H9 (cell line): ENCODE measurements at regions not wholly inside any gene's neighbourhood (a gene's known extent, or its start where the extent isn't known, plus 50 kb on each side); places are given as distances from the start of the nearest gene placed in this dataset.

Source experiments
- DNase-seq: peaks from one replicate; pipeline ENCODE4 v3.0.0-alpha.2; 2017
- H2AFZ ChIP-seq: one replicate; pipeline ENCODE4 v1.6.1; 2013; ENCODE audit warnings: mild to moderate bottlenecking, low read length, control low read depth, moderate library complexity
- H2AK5ac ChIP-seq: 2 replicates; pipeline ENCODE4 v1.6.1; 2013; ENCODE audit warnings: low read length, control low read depth, mixed read lengths; ENCODE audit not compliant: insufficient read length
- H2BK120ac ChIP-seq: one replicate; pipeline ENCODE4 v1.6.1; 2013; ENCODE audit warnings: low read depth, mild to moderate bottlenecking, low read length, control low read depth, inconsistent platforms; ENCODE audit not compliant: poor library complexity, severe bottlenecking
- H2BK12ac ChIP-seq: 2 replicates; pipeline ENCODE4 v1.6.1; 2013; ENCODE audit warnings: low read length, control low read depth, mixed read lengths, low read depth; ENCODE audit not compliant: insufficient read length
- H2BK15ac ChIP-seq: 2 replicates; pipeline ENCODE4 v1.6.1; 2013; ENCODE audit warnings: low read depth, low read length, control low read depth
- H2BK20ac ChIP-seq: one replicate; pipeline ENCODE4 v1.6.1; 2013; ENCODE audit warnings: low read depth, mild to moderate bottlenecking, low read length, control low read depth, inconsistent platforms; ENCODE audit not compliant: poor library complexity, severe bottlenecking
- H2BK5ac ChIP-seq: 2 replicates; pipeline ENCODE4 v1.6.1; 2013; ENCODE audit warnings: low read length, control low read depth, mixed read lengths; ENCODE audit not compliant: insufficient read length
- H3K14ac ChIP-seq: 2 replicates; pipeline ENCODE4 v1.6.1; 2013; ENCODE audit warnings: low read length, control low read depth; ENCODE audit not compliant: insufficient read depth
- H3K18ac ChIP-seq: 2 replicates; pipeline ENCODE4 v1.6.1; 2013; ENCODE audit warnings: low read depth, mild to moderate bottlenecking, mixed read lengths, low read length, control low read depth; ENCODE audit not compliant: insufficient read length
- H3K23ac ChIP-seq: 2 replicates; pipeline ENCODE4 v1.6.1; 2013; ENCODE audit warnings: low read length, control low read depth, mixed read lengths, low read depth; ENCODE audit not compliant: insufficient read length
- H3K23me2 ChIP-seq: 2 replicates; pipeline ENCODE4 v1.6.1; 2013; ENCODE audit warnings: low read depth, mild to moderate bottlenecking, mixed read lengths, low read length, control low read depth; ENCODE audit not compliant: insufficient read length, poor library complexity, severe bottlenecking
- H3K27ac ChIP-seq: 2 replicates; pipeline ENCODE4 v1.5.1; 2013; ENCODE audit warnings: low read length, control low read depth, mixed read lengths, low read depth; ENCODE audit not compliant: insufficient read length
- H3K27me3 ChIP-seq: 2 replicates; pipeline ENCODE4 v1.6.1; 2013; ENCODE audit warnings: low read length, control low read depth, inconsistent platforms; ENCODE audit not compliant: insufficient read depth
- H3K4ac ChIP-seq: 2 replicates; pipeline ENCODE4 v1.6.1; 2013; ENCODE audit warnings: low read depth, mild to moderate bottlenecking, control low read depth, inconsistent platforms, low read length, moderate library complexity
- H3K4me1 ChIP-seq: 2 replicates; pipeline ENCODE4 v1.6.1; 2013; ENCODE audit warnings: low read length, control low read depth, inconsistent platforms; ENCODE audit not compliant: insufficient read depth
- H3K4me2 ChIP-seq: 2 replicates; pipeline ENCODE4 v1.6.1; 2013; ENCODE audit warnings: low read length, control low read depth, mixed read lengths; ENCODE audit not compliant: insufficient read length, insufficient read depth
- H3K56ac ChIP-seq: 2 replicates; pipeline ENCODE4 v1.6.1; 2013; ENCODE audit warnings: low read depth, mild to moderate bottlenecking, mixed read lengths, low read length, control low read depth; ENCODE audit not compliant: insufficient read length
- H3K79me1 ChIP-seq: 2 replicates; pipeline ENCODE4 v1.6.1; 2013; ENCODE audit warnings: low read depth, mild to moderate bottlenecking, moderate library complexity, low read length, control low read depth, inconsistent platforms; ENCODE audit not compliant: insufficient read depth, poor library complexity, severe bottlenecking
- H3K79me2 ChIP-seq: 2 replicates; pipeline ENCODE4 v1.6.1; 2013; ENCODE audit warnings: low read length, control low read depth, inconsistent platforms; ENCODE audit not compliant: insufficient read depth
- H3K9ac ChIP-seq: 2 replicates; pipeline ENCODE4 v1.6.1; 2013; ENCODE audit warnings: low read length, control low read depth, mixed read lengths; ENCODE audit not compliant: insufficient read length; ENCODE audit errors: extremely low read depth
- H3K9me3 ChIP-seq: one replicate; pipeline ENCODE4 v1.6.1; 2013; ENCODE audit warnings: low read depth, low read length, inconsistent platforms; ENCODE audit not compliant: control insufficient read depth
- H3T11ph ChIP-seq: one replicate; pipeline ENCODE4 v1.6.1; 2013; ENCODE audit warnings: mild to moderate bottlenecking, low read length, control low read depth, inconsistent platforms
- H4K20me1 ChIP-seq: one replicate; pipeline ENCODE4 v1.6.1; 2013; ENCODE audit not compliant: control insufficient read depth, insufficient read length, insufficient read depth
- H4K5ac ChIP-seq: 2 replicates; pipeline ENCODE4 v1.6.1; 2013; ENCODE audit warnings: low read depth, mild to moderate bottlenecking, mixed read lengths, low read length, control low read depth; ENCODE audit not compliant: insufficient read length
- H4K8ac ChIP-seq: replicated peaks from 2 replicates; pipeline ENCODE4 v1.6.1; 2013; ENCODE audit warnings: low read length, control low read depth, mixed read lengths, low read depth; ENCODE audit not compliant: insufficient read length
- H4K91ac ChIP-seq: 2 replicates; pipeline ENCODE4 v1.6.1; 2013; ENCODE audit warnings: low read depth, mild to moderate bottlenecking, moderate library complexity, mixed read lengths, low read length, control low read depth; ENCODE audit not compliant: insufficient read length
- H3K27ac Mint-ChIP-seq, 3 experiments: 2 replicates in 2 of 3; 3 replicates in 1 of 3; pipeline ENCODE4 v1.8.0; 2020 to 2021; ENCODE audit warnings: mixed read lengths in 3 of 3, mild to moderate bottlenecking in 1 of 3, moderate library complexity in 1 of 3
- H3K27me3 Mint-ChIP-seq: 2 replicates; pipeline ENCODE4 v1.8.0; 2021; ENCODE audit warnings: low read depth, mild to moderate bottlenecking, moderate library complexity, mixed read lengths
- H3K36me3 Mint-ChIP-seq, 3 experiments: 2 replicates in 2 of 3; 3 replicates in 1 of 3; pipeline ENCODE4 v1.8.0; 2020 to 2021; ENCODE audit warnings: low read depth in 3 of 3, mixed read lengths in 3 of 3; ENCODE audit not compliant: insufficient read depth in 1 of 3
- H3K4me1 Mint-ChIP-seq, 2 experiments: 2 replicates each; pipeline ENCODE4 v1.8.0; 2020; ENCODE audit warnings: mixed read lengths in 2 of 2
- H3K4me3 Mint-ChIP-seq, 2 experiments: 2 replicates in 1 of 2; 3 replicates in 1 of 2; pipeline ENCODE4 v1.8.0; 2020 to 2021; ENCODE audit warnings: mild to moderate bottlenecking in 2 of 2, mixed read lengths in 2 of 2, moderate library complexity in 1 of 2
- H3K9me3 Mint-ChIP-seq, 2 experiments: 2 replicates in 1 of 2; 3 replicates in 1 of 2; pipeline ENCODE4 v1.8.0; 2020; ENCODE audit warnings: mild to moderate bottlenecking in 2 of 2, mixed read lengths in 2 of 2, moderate library complexity in 1 of 2
- CTCF ChIP-seq: fragments of 200-600 bp; sonication (generic); conservative IDR thresholded peaks from 3 replicates; pipeline ENCODE4 v1.8.0; 2021; ENCODE audit warnings: antibody characterized with exemption, mild to moderate bottlenecking
- WGBS: extraction: QIAGEN DNeasy Blood & Tissue Kit; methylation state at CpG from one replicate; pipeline ENCODE4 v1.1.7; 2013; ENCODE audit warnings: missing lambda C conversion rate, low lambda C conversion rate, mixed read lengths; ENCODE audit not compliant: insufficient read length; ENCODE audit errors: extremely low coverage; 5-methylcytosine and 5-hydroxymethylcytosine counted together

GRCh38 chr20:10807013-10807412 lies 133.2 kb upstream of the JAG1 start:
- TF ChIP-seq CTCF = no peak
- Histone ChIP-seq H3K23me2 (no peaks in the 10 kb centered on the region), H3K79me1 (no peaks in the 10 kb centered on the region), H2BK120ac (no peak overlapping the region), H2BK5ac (no peak overlapping the region), H2BK20ac (no peak overlapping the region), H3K18ac (no peak overlapping the region), H3K27me3 (no peaks in the 10 kb centered on the region), H4K91ac (no peak overlapping the region), H3K4me2 (no peak overlapping the region), H3T11ph (no peak overlapping the region), H4K8ac (no peak overlapping the region), H3K56ac (no peak overlapping the region), H3K4me1 (no peaks in the 10 kb centered on the region; the same call in 1 of the 2 replicates), H2AFZ (no peak overlapping the region), H2AK5ac (no peak overlapping the region), H2BK15ac (no peak overlapping the region), H2BK12ac (no peak overlapping the region), H3K23ac (no peak overlapping the region), H4K5ac (no peak overlapping the region), H3K27ac (no peak overlapping the region), H3K4ac (no peak overlapping the region), H3K14ac (no peak overlapping the region), H3K9me3 (no peaks in the 10 kb centered on the region), H3K9ac (no peak overlapping the region), H3K79me2 (no peaks in the 10 kb centered on the region), H4K20me1 (no peaks in the 10 kb centered on the region)
- H3K27me3 Mint-ChIP-seq = no peaks in the 10 kb centered on the region
- no peaks in the 10 kb centered on the region for H3K36me3 Mint-ChIP-seq
- no peak overlapping the region for H3K4me3 Mint-ChIP-seq
- H3K4me1 Mint-ChIP-seq = peaks cover 10 to 12% of the 10 kb centered on the region in 2 experiments
- no peak overlapping the region; a peak in 1 of 7 replicates for H3K27ac Mint-ChIP-seq
- H3K9me3 Mint-ChIP-seq = no peaks in the 10 kb centered on the region
- no CpG with 5 or more reads among the region's 1 CpG for WGBS
- DNase-seq = no peak
